ENCODE measurements at regions not wholly inside any gene's neighbourhood (a gene's known extent, or its start where the extent isn't known, plus 50 kb on each side); places are given as distances from the start of the nearest gene placed in this dataset.

DNA sequence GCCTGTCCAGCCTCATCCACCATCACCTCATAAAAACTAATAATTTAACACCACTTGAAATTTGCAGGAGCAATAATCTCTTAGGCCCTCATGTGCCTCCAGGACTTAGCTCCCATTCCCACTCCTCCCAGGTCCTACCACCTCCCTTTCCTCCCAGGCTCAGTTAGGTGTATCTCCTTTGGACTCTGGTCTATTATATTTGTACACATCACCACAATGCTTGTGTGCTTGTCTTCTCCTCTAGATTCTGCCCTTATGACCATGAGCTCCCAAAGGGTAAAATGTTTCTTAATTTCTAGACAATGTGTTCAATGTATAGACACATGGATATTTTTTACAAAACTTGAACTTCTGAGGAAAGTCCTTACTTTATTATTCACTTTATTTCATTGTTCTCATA, 182.0 kb upstream of the ZC3H15 start:
- Histone ChIP-seq H3K9ac (ENCODE audit: low read depth in 1 of 2, low read length in 2 of 2) (no peak overlapping the region), H3K4me3 (ENCODE audit: low read depth in 1 of 3, low read length in 3 of 3) (no peak overlapping the region), H3K27ac (ENCODE audit: low read depth in 1 of 2, low read length in 2 of 2) (no peak overlapping the region), H3K27me3 (ENCODE audit: control insufficient read depth in 4 of 4, insufficient read depth in 4 of 4, low read length in 3 of 4) (no peaks in the 10 kb centered on the region), H3K4me1 (ENCODE audit: control insufficient read depth in 4 of 4, insufficient read depth in 4 of 4, low read length in 3 of 4) (no peaks in the 10 kb centered on the region), H3K36me3 (ENCODE audit: control insufficient read depth in 4 of 4, insufficient read depth in 3 of 4, low read depth in 1 of 4, low read length in 3 of 4) (no peaks in the 10 kb centered on the region), H3K9me3 (ENCODE audit: control insufficient read depth in 4 of 4, low read length in 3 of 4) (no peaks in the 10 kb centered on the region)
- DNase-seq (ENCODE audit: low spot score): no peak
- TF ChIP-seq RXRA (IDR thresholded peaks at IDR 0.05) (no peak), HNF4G (IDR thresholded peaks at IDR 0.05) (no peak), TAF1 (conservative IDR thresholded peaks at IDR 0.05) (no peak), EGR1 (IDR thresholded peaks at IDR 0.05; ENCODE audit: low read depth in 2 of 2) (no peak), YY1 (IDR thresholded peaks at IDR 0.05) (no peak), HNF4A (conservative IDR thresholded peaks at IDR 0.05) (no peak), GABPA (IDR thresholded peaks at IDR 0.05 in 1 of 2, conservative IDR thresholded peaks at IDR 0.05 in 1 of 2) (no peak), NR2F2 (IDR thresholded peaks at IDR 0.05) (no peak), RAD21 (IDR thresholded peaks at IDR 0.05) (no peak), FOXA2 (IDR thresholded peaks at IDR 0.05) (no peak), SP1 (IDR thresholded peaks at IDR 0.05) (no peak), JUND (IDR thresholded peaks at IDR 0.05) (no peak)
- TF ChIP-seq, protein P1, sequence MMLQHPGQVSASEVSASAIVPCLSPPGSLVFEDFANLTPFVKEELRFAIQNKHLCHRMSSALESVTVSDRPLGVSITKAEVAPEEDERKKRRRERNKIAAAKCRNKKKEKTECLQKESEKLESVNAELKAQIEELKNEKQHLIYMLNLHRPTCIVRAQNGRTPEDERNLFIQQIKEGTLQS (IDR thresholded peaks at IDR 0.05): no peak
- TF ChIP-seq, protein P2, sequence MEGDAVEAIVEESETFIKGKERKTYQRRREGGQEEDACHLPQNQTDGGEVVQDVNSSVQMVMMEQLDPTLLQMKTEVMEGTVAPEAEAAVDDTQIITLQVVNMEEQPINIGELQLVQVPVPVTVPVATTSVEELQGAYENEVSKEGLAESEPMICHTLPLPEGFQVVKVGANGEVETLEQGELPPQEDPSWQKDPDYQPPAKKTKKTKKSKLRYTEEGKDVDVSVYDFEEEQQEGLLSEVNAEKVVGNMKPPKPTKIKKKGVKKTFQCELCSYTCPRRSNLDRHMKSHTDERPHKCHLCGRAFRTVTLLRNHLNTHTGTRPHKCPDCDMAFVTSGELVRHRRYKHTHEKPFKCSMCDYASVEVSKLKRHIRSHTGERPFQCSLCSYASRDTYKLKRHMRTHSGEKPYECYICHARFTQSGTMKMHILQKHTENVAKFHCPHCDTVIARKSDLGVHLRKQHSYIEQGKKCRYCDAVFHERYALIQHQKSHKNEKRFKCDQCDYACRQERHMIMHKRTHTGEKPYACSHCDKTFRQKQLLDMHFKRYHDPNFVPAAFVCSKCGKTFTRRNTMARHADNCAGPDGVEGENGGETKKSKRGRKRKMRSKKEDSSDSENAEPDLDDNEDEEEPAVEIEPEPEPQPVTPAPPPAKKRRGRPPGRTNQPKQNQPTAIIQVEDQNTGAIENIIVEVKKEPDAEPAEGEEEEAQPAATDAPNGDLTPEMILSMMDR (IDR thresholded peaks at IDR 0.05; ENCODE audit: low read depth, low read length, missing input control): no peak
- TF ChIP-seq, protein P3, sequence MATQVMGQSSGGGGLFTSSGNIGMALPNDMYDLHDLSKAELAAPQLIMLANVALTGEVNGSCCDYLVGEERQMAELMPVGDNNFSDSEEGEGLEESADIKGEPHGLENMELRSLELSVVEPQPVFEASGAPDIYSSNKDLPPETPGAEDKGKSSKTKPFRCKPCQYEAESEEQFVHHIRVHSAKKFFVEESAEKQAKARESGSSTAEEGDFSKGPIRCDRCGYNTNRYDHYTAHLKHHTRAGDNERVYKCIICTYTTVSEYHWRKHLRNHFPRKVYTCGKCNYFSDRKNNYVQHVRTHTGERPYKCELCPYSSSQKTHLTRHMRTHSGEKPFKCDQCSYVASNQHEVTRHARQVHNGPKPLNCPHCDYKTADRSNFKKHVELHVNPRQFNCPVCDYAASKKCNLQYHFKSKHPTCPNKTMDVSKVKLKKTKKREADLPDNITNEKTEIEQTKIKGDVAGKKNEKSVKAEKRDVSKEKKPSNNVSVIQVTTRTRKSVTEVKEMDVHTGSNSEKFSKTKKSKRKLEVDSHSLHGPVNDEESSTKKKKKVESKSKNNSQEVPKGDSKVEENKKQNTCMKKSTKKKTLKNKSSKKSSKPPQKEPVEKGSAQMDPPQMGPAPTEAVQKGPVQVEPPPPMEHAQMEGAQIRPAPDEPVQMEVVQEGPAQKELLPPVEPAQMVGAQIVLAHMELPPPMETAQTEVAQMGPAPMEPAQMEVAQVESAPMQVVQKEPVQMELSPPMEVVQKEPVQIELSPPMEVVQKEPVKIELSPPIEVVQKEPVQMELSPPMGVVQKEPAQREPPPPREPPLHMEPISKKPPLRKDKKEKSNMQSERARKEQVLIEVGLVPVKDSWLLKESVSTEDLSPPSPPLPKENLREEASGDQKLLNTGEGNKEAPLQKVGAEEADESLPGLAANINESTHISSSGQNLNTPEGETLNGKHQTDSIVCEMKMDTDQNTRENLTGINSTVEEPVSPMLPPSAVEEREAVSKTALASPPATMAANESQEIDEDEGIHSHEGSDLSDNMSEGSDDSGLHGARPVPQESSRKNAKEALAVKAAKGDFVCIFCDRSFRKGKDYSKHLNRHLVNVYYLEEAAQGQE (IDR thresholded peaks at IDR 0.05): no peak
- TF ChIP-seq, protein P4, sequence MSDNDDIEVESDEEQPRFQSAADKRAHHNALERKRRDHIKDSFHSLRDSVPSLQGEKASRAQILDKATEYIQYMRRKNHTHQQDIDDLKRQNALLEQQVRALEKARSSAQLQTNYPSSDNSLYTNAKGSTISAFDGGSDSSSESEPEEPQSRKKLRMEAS (IDR thresholded peaks at IDR 0.05): no peak
- TF ChIP-seq, protein P5, sequence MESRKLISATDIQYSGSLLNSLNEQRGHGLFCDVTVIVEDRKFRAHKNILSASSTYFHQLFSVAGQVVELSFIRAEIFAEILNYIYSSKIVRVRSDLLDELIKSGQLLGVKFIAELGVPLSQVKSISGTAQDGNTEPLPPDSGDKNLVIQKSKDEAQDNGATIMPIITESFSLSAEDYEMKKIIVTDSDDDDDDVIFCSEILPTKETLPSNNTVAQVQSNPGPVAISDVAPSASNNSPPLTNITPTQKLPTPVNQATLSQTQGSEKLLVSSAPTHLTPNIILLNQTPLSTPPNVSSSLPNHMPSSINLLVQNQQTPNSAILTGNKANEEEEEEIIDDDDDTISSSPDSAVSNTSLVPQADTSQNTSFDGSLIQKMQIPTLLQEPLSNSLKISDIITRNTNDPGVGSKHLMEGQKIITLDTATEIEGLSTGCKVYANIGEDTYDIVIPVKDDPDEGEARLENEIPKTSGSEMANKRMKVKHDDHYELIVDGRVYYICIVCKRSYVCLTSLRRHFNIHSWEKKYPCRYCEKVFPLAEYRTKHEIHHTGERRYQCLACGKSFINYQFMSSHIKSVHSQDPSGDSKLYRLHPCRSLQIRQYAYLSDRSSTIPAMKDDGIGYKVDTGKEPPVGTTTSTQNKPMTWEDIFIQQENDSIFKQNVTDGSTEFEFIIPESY (IDR thresholded peaks at IDR 0.05): no peak

DNA sequence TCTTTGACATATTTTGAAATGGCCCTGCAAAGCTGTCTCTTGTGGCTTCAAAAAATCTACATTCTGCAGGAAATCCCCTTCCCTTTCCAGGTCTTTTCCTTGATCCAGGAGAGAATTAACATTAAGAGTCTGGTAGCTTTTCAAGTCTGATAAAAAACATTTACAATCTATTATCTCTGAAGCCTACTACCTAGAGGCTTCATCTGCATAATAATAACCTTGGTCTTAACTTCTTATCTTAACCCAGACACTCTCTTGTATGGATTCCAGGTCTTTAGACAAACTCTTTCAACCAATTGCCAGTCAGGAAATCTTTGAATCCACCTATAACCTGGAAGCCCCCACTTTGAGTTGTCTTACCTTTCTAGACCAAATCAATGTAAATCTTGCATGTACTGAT, 179.3 kb upstream of the ZC3H15 start:
- H3K9ac ChIP-seq (ENCODE audit: low read depth in 1 of 2, low read length in 2 of 2): no peak overlapping the region
- no peak overlapping the region for H3K4me3 ChIP-seq (ENCODE audit: low read depth in 1 of 3, low read length in 3 of 3)

More for the DNA sequence above, 179.3 kb upstream of the ZC3H15 start:
- TF ChIP-seq FOXA1 (IDR thresholded peaks at IDR 0.05) (no peak), EGR1 (IDR thresholded peaks at IDR 0.05; ENCODE audit: low read depth in 2 of 2) (no peak), GABPA (IDR thresholded peaks at IDR 0.05 in 1 of 2, conservative IDR thresholded peaks at IDR 0.05 in 1 of 2) (no peak), HNF4A (conservative IDR thresholded peaks at IDR 0.05) (no peak), RAD21 (IDR thresholded peaks at IDR 0.05) (no peak), FOXA2 (IDR thresholded peaks at IDR 0.05) (no peak), JUND (IDR thresholded peaks at IDR 0.05) (no peak)
- TF ChIP-seq, protein P4 (IDR thresholded peaks at IDR 0.05): no peak
- TF ChIP-seq, protein P3 (IDR thresholded peaks at IDR 0.05): no peak
- H3K36me3 ChIP-seq (ENCODE audit: control insufficient read depth in 4 of 4, insufficient read depth in 3 of 4, low read depth in 1 of 4, low read length in 3 of 4): no peaks in the 10 kb centered on the region
- no peak for DNase-seq (ENCODE audit: low spot score)
- no peaks in the 10 kb centered on the region for H3K9me3 ChIP-seq (ENCODE audit: control insufficient read depth in 4 of 4, low read length in 3 of 4)
- H3K27ac ChIP-seq (ENCODE audit: low read depth in 1 of 2, low read length in 2 of 2): no peak overlapping the region
- no peaks in the 10 kb centered on the region for H3K4me1 ChIP-seq (ENCODE audit: control insufficient read depth in 4 of 4, insufficient read depth in 4 of 4, low read length in 3 of 4)
- H3K27me3 ChIP-seq (ENCODE audit: control insufficient read depth in 4 of 4, insufficient read depth in 4 of 4, low read length in 3 of 4): no peaks in the 10 kb centered on the region

Measured in liver (tissue), 7 donors.